ENCODE measurements at regions not wholly inside any gene's neighbourhood (a gene's known extent, or its start where the extent isn't known, plus 50 kb on each side); places are given as distances from the start of the nearest gene placed in this dataset.

DNA sequence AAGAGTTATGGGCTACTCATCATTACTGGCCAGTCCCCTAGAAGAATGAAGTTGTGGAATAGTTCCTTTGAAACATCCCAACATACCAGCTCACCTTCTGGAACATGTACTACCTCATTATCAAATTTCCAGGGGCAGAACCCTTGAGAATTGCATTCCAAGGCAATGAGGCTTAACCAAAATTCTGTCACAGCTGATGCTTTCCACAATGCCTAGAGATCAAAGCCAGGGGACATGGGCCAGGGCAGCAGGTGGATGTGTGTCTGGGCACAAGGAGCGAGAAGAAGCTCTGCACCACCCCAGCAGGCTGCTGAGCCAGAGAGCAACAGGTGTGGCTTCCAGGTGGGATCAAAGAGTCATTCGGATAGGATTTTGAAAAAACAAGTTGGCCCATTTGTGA lies 362.1 kb downstream of the EFNB2 start:
- H3K27me3 ChIP-seq (ENCODE audit: insufficient read depth, low read length, poor library complexity) = no peaks in the 10 kb centered on the region
- no peak overlapping the region for H2AFZ ChIP-seq (ENCODE audit: low read depth, low read length)
- H3K4me2 ChIP-seq (ENCODE audit: insufficient read depth, low read length) = no peak overlapping the region
- no peak overlapping the region for H3K9ac ChIP-seq (ENCODE audit: low read depth, low read length)
- no peaks in the 10 kb centered on the region for H3K79me2 ChIP-seq (ENCODE audit: insufficient read depth, low read length)
- no peak overlapping the region for H3K27ac ChIP-seq (ENCODE audit: low read length)
- no peak for TF ChIP-seq EZH2 (IDR thresholded peaks at IDR 0.05; ENCODE audit: borderline replicate concordance, low read depth, low read length, severe bottlenecking)
- TF ChIP-seq CTCF (IDR thresholded peaks at IDR 0.05; ENCODE audit: borderline replicate concordance, extremely low read depth, low read length, poor library complexity, severe bottlenecking) = no peak
- no peak for DNase-seq
- no peaks in the 10 kb centered on the region for H4K20me1 ChIP-seq (ENCODE audit: insufficient read depth, low read length)
- H3K4me1 ChIP-seq (ENCODE audit: insufficient read depth, low read length) = peaks cover 12% of the 10 kb centered on the region; the same call in 1 of the 2 replicates
- H3K9me3 ChIP-seq (ENCODE audit: insufficient read depth, low read length, severe bottlenecking) = no peaks in the 10 kb centered on the region
- H3K4me3 ChIP-seq (ENCODE audit: low read depth in 1 of 2, low read length in 2 of 2) = no peak overlapping the region
- ATAC-seq (ENCODE audit: insufficient read depth, low read depth) = no peak
- H3K36me3 ChIP-seq (ENCODE audit: insufficient read depth, low read length) = no peaks in the 10 kb centered on the region

- peaks cover 9% of the 10 kb centered on the region; the same call in 1 of the 2 replicates for H3K4me1 ChIP-seq (ENCODE audit: insufficient read depth, low read length)
- TF ChIP-seq EZH2 (IDR thresholded peaks at IDR 0.05; ENCODE audit: borderline replicate concordance, low read depth, low read length, severe bottlenecking) = no peak
- H3K36me3 ChIP-seq (ENCODE audit: insufficient read depth, low read length) = no peaks in the 10 kb centered on the region
- H3K4me3 ChIP-seq (ENCODE audit: low read depth in 1 of 2, low read length in 2 of 2) = no peak overlapping the region
- ATAC-seq (ENCODE audit: insufficient read depth, low read depth) = no peak
- no peaks in the 10 kb centered on the region for H4K20me1 ChIP-seq (ENCODE audit: insufficient read depth, low read length)
- DNase-seq = no peak
- peaks cover 2% of the 10 kb centered on the region for H3K9me3 ChIP-seq (ENCODE audit: insufficient read depth, low read length, severe bottlenecking)
- no peaks in the 10 kb centered on the region for H3K79me2 ChIP-seq (ENCODE audit: insufficient read depth, low read length)
- no peak overlapping the region for H3K4me2 ChIP-seq (ENCODE audit: insufficient read depth, low read length)
- H3K27me3 ChIP-seq (ENCODE audit: insufficient read depth, low read length, poor library complexity) = no peaks in the 10 kb centered on the region
- H3K9ac ChIP-seq (ENCODE audit: low read depth, low read length) = no peak overlapping the region
- no peak overlapping the region for H2AFZ ChIP-seq (ENCODE audit: low read depth, low read length)
- H3K27ac ChIP-seq (ENCODE audit: low read length) = no peak overlapping the region
These were observed 363.1 kb downstream of the EFNB2 start for GRCh38 chr13:106172176-106172905.

- no peak for DNase-seq
- ATAC-seq (ENCODE audit: insufficient read depth, low read depth) = no peak
- Histone ChIP-seq H3K4me2 (ENCODE audit: insufficient read depth, low read length) (no peak overlapping the region), H3K4me1 (ENCODE audit: insufficient read depth, low read length) (no peaks in the 10 kb centered on the region), H3K9ac (ENCODE audit: low read depth, low read length) (no peak overlapping the region), H3K27me3 (ENCODE audit: insufficient read depth, low read length, poor library complexity) (no peaks in the 10 kb centered on the region), H3K36me3 (ENCODE audit: insufficient read depth, low read length) (no peaks in the 10 kb centered on the region), H4K20me1 (ENCODE audit: insufficient read depth, low read length) (no peaks in the 10 kb centered on the region), H3K27ac (ENCODE audit: low read length) (no peak overlapping the region), H3K79me2 (ENCODE audit: insufficient read depth, low read length) (no peaks in the 10 kb centered on the region), H2AFZ (ENCODE audit: low read depth, low read length) (no peak overlapping the region), H3K9me3 (ENCODE audit: insufficient read depth, low read length, severe bottlenecking) (peaks cover 2% of the 10 kb centered on the region), H3K4me3 (ENCODE audit: low read depth in 1 of 2, low read length in 2 of 2) (no peak overlapping the region)
- TF ChIP-seq EZH2 (IDR thresholded peaks at IDR 0.05; ENCODE audit: borderline replicate concordance, low read depth, low read length, severe bottlenecking) = no peak
- no peak for TF ChIP-seq CTCF (IDR thresholded peaks at IDR 0.05; ENCODE audit: borderline replicate concordance, extremely low read depth, low read length, poor library complexity, severe bottlenecking)
These were observed 372.0 kb downstream of the EFNB2 start for GRCh38 chr13:106163426-106163825.

- Histone ChIP-seq H3K4me1 (ENCODE audit: insufficient read depth, low read length) (no peaks in the 10 kb centered on the region), H3K27me3 (ENCODE audit: insufficient read depth, low read length, poor library complexity) (no peaks in the 10 kb centered on the region), H3K4me3 (ENCODE audit: low read depth in 1 of 2, low read length in 2 of 2) (no peak overlapping the region), H3K79me2 (ENCODE audit: insufficient read depth, low read length) (no peaks in the 10 kb centered on the region), H3K27ac (ENCODE audit: low read length) (no peak overlapping the region), H3K9ac (ENCODE audit: low read depth, low read length) (no peak overlapping the region), H2AFZ (ENCODE audit: low read depth, low read length) (no peak overlapping the region), H3K4me2 (ENCODE audit: insufficient read depth, low read length) (no peak overlapping the region), H3K36me3 (ENCODE audit: insufficient read depth, low read length) (no peaks in the 10 kb centered on the region), H4K20me1 (ENCODE audit: insufficient read depth, low read length) (no peaks in the 10 kb centered on the region), H3K9me3 (ENCODE audit: insufficient read depth, low read length, severe bottlenecking) (no peaks in the 10 kb centered on the region)
- no peak for DNase-seq
- ATAC-seq (ENCODE audit: insufficient read depth, low read depth) = no peak
- no peak for TF ChIP-seq EZH2 (IDR thresholded peaks at IDR 0.05; ENCODE audit: borderline replicate concordance, low read depth, low read length, severe bottlenecking)
- no peak for TF ChIP-seq CTCF (IDR thresholded peaks at IDR 0.05; ENCODE audit: borderline replicate concordance, extremely low read depth, low read length, poor library complexity, severe bottlenecking)
These were observed 374.3 kb downstream of the EFNB2 start for GRCh38 chr13:106161146-106161545.
